IMR-90 (cell line): ENCODE measurements at regions not wholly inside any gene's neighbourhood (a gene's known extent, or its start where the extent isn't known, plus 50 kb on each side); places are given as distances from the start of the nearest gene placed in this dataset.

Experiments used
- ATAC-seq: fragments of 200-7000 bp; cut with Tn5 transposase; 2 replicates; pipeline ENCODE4 v1.9.1; 2020; ENCODE audit warnings: low read depth, mild to moderate bottlenecking, moderate library complexity
- BruUV-seq: library from RNA; stranded (reverse); fragments of 400-500 nt; replicated peaks from 2 replicates; lab custom pipeline; 2021; lab: Mats Ljungman, UMichigan
- CTCF ChIA-PET: fragments of 300-600 bp; formaldehyde crosslinking; extraction: SDS; loops from one replicate; lab custom pipeline; 2021; ENCODE audit warnings: antibody characterized with exemption; lab: Yijun Ruan, JAX
- POLR2A ChIA-PET: fragments of 300-600 bp; sonication (Branson Sonifier 250); formaldehyde crosslinking; loops from one replicate; lab custom pipeline; 2022; ENCODE audit warnings: antibody characterized with exemption; ENCODE audit not compliant: unreplicated experiment; lab: Charles Lee
- DNase-seq: peaks from one replicate; pipeline ENCODE4 v3.0.0; 2013
- H2AFZ ChIP-seq: replicated peaks from 2 replicates; pipeline ENCODE3; 2013; ENCODE audit warnings: low read length, mild to moderate bottlenecking; ENCODE audit not compliant: poor library complexity
- H2AK5ac ChIP-seq: 2 replicates; pipeline ENCODE4 v1.6.1; 2013; ENCODE audit warnings: low read depth, low read length, inconsistent platforms
- H2AK9ac ChIP-seq: replicated peaks from 2 replicates; pipeline ENCODE3; 2013; ENCODE audit warnings: mild to moderate bottlenecking, low read depth, low read length, moderate library complexity; ENCODE audit not compliant: poor library complexity
- H2BK120ac ChIP-seq: 2 replicates; pipeline ENCODE4 v1.6.1; 2013; ENCODE audit warnings: low read depth, low read length, inconsistent platforms
- H2BK15ac ChIP-seq: 3 replicates; pipeline ENCODE4 v1.6.1; 2013; ENCODE audit warnings: low read depth, low read length, inconsistent platforms
- H2BK20ac ChIP-seq: 2 replicates; pipeline ENCODE4 v1.6.1; 2013; ENCODE audit warnings: low read depth, mild to moderate bottlenecking, inconsistent platforms, low read length, moderate library complexity
- H2BK5ac ChIP-seq: 2 replicates; pipeline ENCODE4 v1.6.1; 2013; ENCODE audit warnings: mild to moderate bottlenecking, low read depth, low read length, inconsistent platforms; ENCODE audit not compliant: poor library complexity, severe bottlenecking
- H3K14ac ChIP-seq: replicated peaks from 2 replicates; pipeline ENCODE4 v1.6.1; 2013; ENCODE audit warnings: low read depth, low read length, inconsistent platforms
- H3K18ac ChIP-seq: 2 replicates; pipeline ENCODE4 v1.6.1; 2013; ENCODE audit warnings: low read depth, low read length, control low read depth
- H3K23ac ChIP-seq: 2 replicates; pipeline ENCODE4 v1.6.1; 2013; ENCODE audit warnings: low read depth, low read length, inconsistent platforms
- H3K27ac ChIP-seq: 2 replicates; pipeline ENCODE4 v1.5.1; 2013; ENCODE audit warnings: mild to moderate bottlenecking, control low read depth, low read length; ENCODE audit not compliant: insufficient read depth
- H3K27me3 ChIP-seq: 2 replicates; pipeline ENCODE4 v1.6.1; 2013; ENCODE audit warnings: low read length; ENCODE audit not compliant: control insufficient read depth, insufficient read depth
- H3K36me3 ChIP-seq: 2 replicates; pipeline ENCODE4 v1.6.1; 2013; ENCODE audit warnings: low read length, mixed read lengths; ENCODE audit not compliant: control insufficient read depth, insufficient read depth
- H3K4ac ChIP-seq: 2 replicates; pipeline ENCODE4 v1.6.1; 2013; ENCODE audit warnings: low read depth, low read length, inconsistent platforms
- H3K4me1 ChIP-seq: 2 replicates; pipeline ENCODE4 v1.6.1; 2013; ENCODE audit warnings: low read length, mixed read lengths; ENCODE audit not compliant: control insufficient read depth, insufficient read depth
- H3K4me2 ChIP-seq: 2 replicates; pipeline ENCODE4 v1.6.1; 2013; ENCODE audit warnings: low read depth, mild to moderate bottlenecking, control low read depth, low read length, moderate library complexity
- H3K4me3 ChIP-seq: 2 replicates; pipeline ENCODE4 v1.5.1; 2013; ENCODE audit warnings: low read depth, mild to moderate bottlenecking, control low read depth, low read length, moderate library complexity; ENCODE audit not compliant: insufficient read depth
- H3K56ac ChIP-seq: 2 replicates; pipeline ENCODE4 v1.6.1; 2013; ENCODE audit warnings: low read length, inconsistent platforms; ENCODE audit not compliant: insufficient read depth; ENCODE audit errors: extremely low read depth
- H3K79me1 ChIP-seq, 2 experiments: 2 replicates each; pipeline ENCODE4 v1.6.1; 2013; ENCODE audit warnings: low read length in 2 of 2, inconsistent platforms in 1 of 2, low read depth in 1 of 2
- H3K9ac ChIP-seq: 2 replicates; pipeline ENCODE4 v1.6.1; 2013; ENCODE audit warnings: low read depth, low read length, control low read depth
- H3K9me1 ChIP-seq: 2 replicates; pipeline ENCODE4 v1.6.1; 2013; ENCODE audit warnings: low read length, inconsistent platforms; ENCODE audit not compliant: insufficient read depth
- H3K9me3 ChIP-seq: 2 replicates; pipeline ENCODE4 v1.6.1; 2013; ENCODE audit warnings: low read length; ENCODE audit not compliant: control insufficient read depth, insufficient read depth
- H4K20me1 ChIP-seq: 2 replicates; pipeline ENCODE4 v1.6.1; 2013; ENCODE audit warnings: low read length, inconsistent platforms; ENCODE audit not compliant: insufficient read depth
- H4K5ac ChIP-seq: 2 replicates; pipeline ENCODE4 v1.6.1; 2013; ENCODE audit warnings: mild to moderate bottlenecking, low read depth, low read length, control low read depth
- H4K8ac ChIP-seq, 2 experiments: 2 replicates each; pipeline ENCODE4 v1.6.1; 2013; ENCODE audit warnings: low read depth in 2 of 2, low read length in 2 of 2, control low read depth in 1 of 2, inconsistent platforms in 1 of 2
- H4K91ac ChIP-seq: 2 replicates; pipeline ENCODE4 v1.6.1; 2013; ENCODE audit warnings: low read depth, low read length, inconsistent platforms; ENCODE audit not compliant: insufficient read depth
- BHLHE40 ChIP-seq: fragments of 150-350 bp; IDR thresholded peaks from 2 replicates; pipeline ENCODE4 v1.6.1; 2016; ENCODE audit warnings: mild to moderate bottlenecking, low read depth, low read length
- CEBPB ChIP-seq: IDR thresholded peaks from 2 replicates; pipeline ENCODE4 v1.6.1; 2012; ENCODE audit warnings: low read depth, low read length, improper control_type of control experiment
- CHD1 ChIP-seq: IDR thresholded peaks from 2 replicates; pipeline ENCODE4 v1.6.1; 2012; ENCODE audit warnings: low read depth, low read length, improper control_type of control experiment
- CTCF ChIP-seq: conservative IDR thresholded peaks from 2 replicates; pipeline ENCODE4 v1.5.1; 2012; ENCODE audit warnings: mild to moderate bottlenecking, low read depth, low read length, improper control_type of control experiment
- ELK1 ChIP-seq: fragments of 150-350 bp; IDR thresholded peaks from 2 replicates; pipeline ENCODE4 v1.6.1; 2016; ENCODE audit warnings: low read depth, mild to moderate bottlenecking, low read length, moderate library complexity, borderline replicate concordance
- FOS ChIP-seq: fragments of 150-350 bp; IDR thresholded peaks from 2 replicates; pipeline ENCODE4 v1.6.1; 2016; ENCODE audit warnings: low read depth, low read length
- MAFK ChIP-seq: IDR thresholded peaks from 2 replicates; pipeline ENCODE4 v1.6.1; 2012; ENCODE audit warnings: low read depth, low read length, improper control_type of control experiment
- MXI1 ChIP-seq: IDR thresholded peaks from 2 replicates; pipeline ENCODE4 v1.6.1; 2012; ENCODE audit warnings: low read depth, mild to moderate bottlenecking, low read length, moderate library complexity, borderline replicate concordance
- RFX5 ChIP-seq: IDR thresholded peaks from 2 replicates; pipeline ENCODE4 v1.8.0; 2012; ENCODE audit warnings: low read depth, mild to moderate bottlenecking, low read length, moderate library complexity
- SMC3 ChIP-seq: fragments of 150-350 bp; IDR thresholded peaks from 2 replicates; pipeline ENCODE4 v1.6.1; 2016; ENCODE audit warnings: low read depth, mild to moderate bottlenecking, antibody characterized with exemption, low read length, moderate library complexity
- WGBS, 2 experiments: methylation state at CpG; one replicate each; pipeline versions ENCODE4 v1.1.5 to v1.1.7; 2013; ENCODE audit warnings: missing lambda C conversion rate in 2 of 2; ENCODE audit not compliant: insufficient read length in 1 of 2; ENCODE audit errors: extremely low coverage in 2 of 2; 5-methylcytosine and 5-hydroxymethylcytosine counted together
- dilution Hi-C: fragments of 300-500 bp; cut with HindIII; formaldehyde crosslinking; loops from one replicate; pipeline ENCODE4 v1.14.3; 2018; ENCODE audit warnings: low sequenced_read_pairs; ENCODE audit not compliant: unreplicated experiment
- in situ Hi-C: fragments of 300-500 bp; cut with MboI; formaldehyde crosslinking; loops from 3 replicates; pipeline ENCODE4 v1.14.3; 2019; ENCODE audit warnings: low sequenced_read_pairs, inconsistent platforms, mixed read lengths
- intact Hi-C: fragments of 100-400 bp; cut with micrococcal nuclease; formaldehyde crosslinking; loops from 2 replicates; pipeline ENCODE4 v1.10.0; 2022

DNA sequence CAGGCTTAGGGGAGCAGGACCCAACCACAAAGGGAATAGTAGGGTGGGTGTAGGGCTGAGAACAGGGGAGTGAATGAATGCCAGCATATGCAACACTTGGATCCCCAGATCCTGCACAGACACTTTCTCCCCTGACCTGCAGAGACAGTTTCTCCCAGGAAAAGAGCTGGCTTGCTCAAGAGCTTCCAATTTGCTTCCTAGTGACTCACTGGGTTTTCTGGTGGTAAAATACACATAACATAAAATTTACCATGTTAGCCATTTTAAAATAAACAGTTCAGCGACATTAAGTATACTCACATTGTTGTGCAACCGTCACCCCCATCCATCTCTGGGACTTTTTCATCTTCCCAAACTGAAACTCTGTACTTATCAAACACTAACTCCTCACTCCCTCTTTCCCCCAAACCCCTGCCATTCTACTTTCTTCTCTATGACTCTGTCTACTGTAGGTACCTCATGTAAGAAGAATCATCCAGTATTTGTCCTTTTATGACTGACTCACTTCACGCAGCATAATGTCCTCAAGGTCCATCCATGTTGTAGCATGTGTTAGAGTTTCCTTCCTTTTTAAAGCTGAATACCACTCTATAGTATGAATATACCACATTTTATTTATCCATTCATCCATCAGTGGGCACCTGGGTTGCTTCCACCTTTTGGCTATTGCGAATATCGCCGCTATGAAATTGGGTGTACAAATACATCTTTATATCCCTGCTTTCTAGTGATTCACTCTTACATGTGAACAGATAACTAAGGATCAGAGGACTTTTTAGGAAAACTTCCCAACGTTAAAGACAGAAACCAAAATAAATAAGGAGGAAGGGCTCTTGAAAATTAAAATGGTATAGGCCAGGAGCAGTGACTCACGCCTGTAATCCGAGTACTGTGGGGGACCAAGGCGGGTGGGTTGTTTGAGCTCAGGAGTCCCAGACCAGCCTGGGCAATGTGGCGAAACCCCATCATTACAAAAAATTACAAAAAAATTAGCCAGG, 95.6 kb upstream of the TJP1 start:
- H2BK120ac ChIP-seq = peak overlapping the region; percentile 49
- no TSS peak for BruUV-seq
- no peaks in the 10 kb centered on the region for H3K9me3 ChIP-seq
- peak overlapping the region; percentile 15; the same call in 1 of the 2 replicates for H3K18ac ChIP-seq
- ATAC-seq = peak; percentile 80
- no peak overlapping the region for H3K4me3 ChIP-seq
- no peak overlapping the region for H3K9ac ChIP-seq
- no peaks in the 10 kb centered on the region for H3K79me1 ChIP-seq
- H2BK20ac ChIP-seq = peak overlapping the region; percentile 45; the same call in 1 of the 2 replicates
- peak overlapping the region; percentile 34; the same call in 1 of the 2 replicates for H3K27ac ChIP-seq
- dilution Hi-C loops (no loop called here), intact Hi-C loops (no loop called here), in situ Hi-C loops (loop anchor here (5.0 kb wide), 1 partner anchor 71 kb away; no protein-coding TSS in a partner anchor)
- CTCF ChIA-PET = interaction anchor here (1.0 to 1.6 kb wide), 2 partner anchors 8 to 44 kb away, joined by 3 to 11 read pairs; no protein-coding TSS in a partner anchor
- H2BK15ac ChIP-seq = no peak overlapping the region; the same call in 2 of the 3 replicates
- TF ChIP-seq MAFK (no peak), FOS (peak; percentile 65; the same call in 1 of the 2 replicates), SMC3 (no peak), CEBPB (peak; percentile 98), CTCF (no peak), RFX5 (no peak), ELK1 (no peak), MXI1 (no peak), BHLHE40 (no peak), CHD1 (no peak)
- no peak overlapping the region for H2AK9ac ChIP-seq
- POLR2A ChIA-PET = no interaction called here
- peaks cover 3% of the 10 kb centered on the region; the same call in 1 of the 2 replicates for H4K20me1 ChIP-seq
- no peaks in the 10 kb centered on the region for H3K36me3 ChIP-seq
- peak overlapping the region; percentile 59 for H2BK5ac ChIP-seq
- H3K4ac ChIP-seq = peak overlapping the region; percentile 52
- H2AK5ac ChIP-seq = peak overlapping the region; percentile 80; the same call in 1 of the 2 replicates
- H4K5ac ChIP-seq = no peak overlapping the region
- DNase-seq = peak; percentile 85
- peaks cover 20% of the 10 kb centered on the region for H3K4me1 ChIP-seq
- H4K91ac ChIP-seq = 0 out of 2 replicates have a peak overlapping the region, but pooled peaks have one; percentile 28
- WGBS, 2 experiments = no CpG with 5 or more reads among the region's 11 CpGs
- no peak overlapping the region for H4K8ac ChIP-seq
- no peak overlapping the region for H3K56ac ChIP-seq
- peaks cover 3% of the 10 kb centered on the region; the same call in 1 of the 2 replicates for H3K27me3 ChIP-seq
- peak overlapping the region; percentile 56; the same call in 1 of the 2 replicates for H3K23ac ChIP-seq
- peaks cover 15% of the 10 kb centered on the region for H3K9me1 ChIP-seq
- peak overlapping the region; percentile 60; the same call in 1 of the 2 replicates for H3K14ac ChIP-seq
- peak overlapping the region; percentile 73 for H3K4me2 ChIP-seq
- no peak overlapping the region for H2AFZ ChIP-seq
